Fibroblast of lung (primary cell): ENCODE measurements at regions not wholly inside any gene's neighbourhood (a gene's known extent, or its start where the extent isn't known, plus 50 kb on each side); places are given as distances from the start of the nearest gene placed in this dataset.

ENCODE experiments used
- CTCF ChIP-seq, 2 donors: IDR thresholded peaks in 1 of 2; conservative IDR thresholded peaks in 1 of 2; 1 replicate in 1 of 2; 2 replicates in 1 of 2; pipeline ENCODE4 v1.5.1; 2011 to 2012; ENCODE audit warnings: low read length in 2 of 2, control low read depth in 1 of 2, inconsistent platforms in 1 of 2, low read depth in 1 of 2, mild to moderate bottlenecking in 1 of 2
- EZH2 ChIP-seq: IDR thresholded peaks from 2 replicates; pipeline ENCODE4 v1.5.1; 2012; ENCODE audit warnings: low read length, control low read depth, mild to moderate bottlenecking; ENCODE audit errors: missing control alignments

- TF ChIP-seq CTCF (conservative IDR thresholded peaks at IDR 0.05 in 1 of 2, IDR thresholded peaks at IDR 0.05 in 1 of 2; ENCODE audit: low read depth in 1 of 2, low read length in 2 of 2), result no peak
- no peak for TF ChIP-seq EZH2
These were observed 431.1 kb downstream of the WDR72 start for GRCh38 chr15:53328341-53328740.
